ENCODE measurements at regions not wholly inside any gene's neighbourhood (a gene's known extent, or its start where the extent isn't known, plus 50 kb on each side); places are given as distances from the start of the nearest gene placed in this dataset.

DNA sequence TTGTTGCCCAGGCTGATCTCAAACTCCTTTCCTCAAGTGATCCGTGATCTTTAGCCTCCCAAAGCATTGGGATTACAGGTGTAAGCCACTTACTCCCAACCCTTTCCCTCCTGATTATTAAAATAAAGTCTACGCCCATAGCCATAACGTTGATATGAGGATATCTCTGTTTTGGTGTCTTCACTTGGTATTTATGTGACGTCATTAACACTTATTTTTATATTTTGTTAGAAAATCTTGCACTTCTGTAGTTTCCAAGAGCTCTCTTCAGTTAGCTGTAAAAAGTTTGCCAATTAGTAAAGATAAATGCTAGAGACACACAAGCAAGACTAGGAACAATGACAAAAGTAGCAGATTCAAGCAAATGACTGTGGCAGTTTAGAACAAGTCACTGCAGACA lies 115.6 kb upstream of the HSF2 start:
- ChIA-PET CTCF (no interaction called here), POLR2A (ENCODE audit: unreplicated experiment) (no interaction called here)

DNA sequence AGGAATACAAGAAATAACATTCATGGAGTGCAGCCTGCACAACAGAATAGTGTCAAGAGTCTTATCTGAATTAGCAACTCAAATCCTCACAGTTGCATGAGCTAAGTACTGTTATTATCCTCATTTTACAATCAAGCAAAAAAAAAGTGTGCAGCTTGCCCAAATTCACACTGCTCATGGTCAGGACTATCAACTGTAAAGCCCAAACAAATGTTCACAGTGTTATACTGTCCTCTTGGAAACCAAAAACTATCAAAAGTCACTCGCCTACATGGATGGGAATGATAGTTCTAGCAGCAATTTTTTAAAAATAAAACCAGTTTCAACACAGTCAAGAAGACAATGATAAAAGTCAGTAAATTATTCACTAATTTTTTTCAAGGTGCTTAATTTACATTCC lies 114.6 kb upstream of the HSF2 start:
- no peak for ATAC-seq
- H3K4me3 ChIP-seq (ENCODE audit: low read length): no peak overlapping the region
- H2AFZ ChIP-seq (ENCODE audit: low read length): no peak overlapping the region
- intact Hi-C loops (cut with micrococcal nuclease): no loop called here
- ChIA-PET CTCF (no interaction called here), POLR2A (ENCODE audit: unreplicated experiment) (no interaction called here)
- no peak overlapping the region for H3K9ac ChIP-seq (ENCODE audit: low read length)
- TF ChIP-seq EZH2 (IDR thresholded peaks at IDR 0.05; ENCODE audit: low read length, unreplicated experiment) (no peak), EZH2phosphoT487 (IDR thresholded peaks at IDR 0.05; ENCODE audit: borderline replicate concordance, low read length) (no peak)
- TF ChIP-seq, protein P1, sequence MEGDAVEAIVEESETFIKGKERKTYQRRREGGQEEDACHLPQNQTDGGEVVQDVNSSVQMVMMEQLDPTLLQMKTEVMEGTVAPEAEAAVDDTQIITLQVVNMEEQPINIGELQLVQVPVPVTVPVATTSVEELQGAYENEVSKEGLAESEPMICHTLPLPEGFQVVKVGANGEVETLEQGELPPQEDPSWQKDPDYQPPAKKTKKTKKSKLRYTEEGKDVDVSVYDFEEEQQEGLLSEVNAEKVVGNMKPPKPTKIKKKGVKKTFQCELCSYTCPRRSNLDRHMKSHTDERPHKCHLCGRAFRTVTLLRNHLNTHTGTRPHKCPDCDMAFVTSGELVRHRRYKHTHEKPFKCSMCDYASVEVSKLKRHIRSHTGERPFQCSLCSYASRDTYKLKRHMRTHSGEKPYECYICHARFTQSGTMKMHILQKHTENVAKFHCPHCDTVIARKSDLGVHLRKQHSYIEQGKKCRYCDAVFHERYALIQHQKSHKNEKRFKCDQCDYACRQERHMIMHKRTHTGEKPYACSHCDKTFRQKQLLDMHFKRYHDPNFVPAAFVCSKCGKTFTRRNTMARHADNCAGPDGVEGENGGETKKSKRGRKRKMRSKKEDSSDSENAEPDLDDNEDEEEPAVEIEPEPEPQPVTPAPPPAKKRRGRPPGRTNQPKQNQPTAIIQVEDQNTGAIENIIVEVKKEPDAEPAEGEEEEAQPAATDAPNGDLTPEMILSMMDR (conservative IDR thresholded peaks at IDR 0.05; ENCODE audit: low read depth, low read length): no peak
- H3K79me2 ChIP-seq (ENCODE audit: low read length): no peaks in the 10 kb centered on the region
- no peaks in the 10 kb centered on the region for H3K36me3 ChIP-seq (ENCODE audit: low read depth, low read length)
- BruUV-seq (replicated peaks): no TSS peak
- no peak overlapping the region for H3K27ac ChIP-seq (ENCODE audit: low read length)
- H3K27me3 ChIP-seq (ENCODE audit: low read length): peaks cover 19% of the 10 kb centered on the region
- H3F3A ChIP-seq (ENCODE audit: low read length, unreplicated experiment): no peaks in the 10 kb centered on the region
- no peaks in the 10 kb centered on the region for H3K4me1 ChIP-seq (ENCODE audit: insufficient read depth, low read length)
- no peak for DNase-seq
- H3K9me2 ChIP-seq (replicated peaks; ENCODE audit: low read length): no peaks in the 10 kb centered on the region
- no peaks in the 10 kb centered on the region for H3K9me3 ChIP-seq (ENCODE audit: low read length)
- H4K20me1 ChIP-seq (ENCODE audit: low read length): no peaks in the 10 kb centered on the region
- H3K4me2 ChIP-seq (ENCODE audit: low read length): no peak overlapping the region

More for the DNA sequence above, 115.6 kb upstream of the HSF2 start:
- intact Hi-C loops (cut with micrococcal nuclease): no loop called here
- no peak overlapping the region for H3K9ac ChIP-seq (ENCODE audit: low read length)
- DNase-seq (no peak), ATAC-seq (no peak)
- TF ChIP-seq EZH2 (IDR thresholded peaks at IDR 0.05; ENCODE audit: low read length, unreplicated experiment): no peak
- TF ChIP-seq, protein P1 (conservative IDR thresholded peaks at IDR 0.05; ENCODE audit: low read depth, low read length): no peak
- no peak for TF ChIP-seq EZH2phosphoT487 (IDR thresholded peaks at IDR 0.05; ENCODE audit: borderline replicate concordance, low read length)
- H3F3A ChIP-seq (ENCODE audit: low read length, unreplicated experiment): no peaks in the 10 kb centered on the region
- no peak overlapping the region for H3K27ac ChIP-seq (ENCODE audit: low read length)
- no peaks in the 10 kb centered on the region for H3K36me3 ChIP-seq (ENCODE audit: low read depth, low read length)
- H4K20me1 ChIP-seq (ENCODE audit: low read length): no peaks in the 10 kb centered on the region
- H3K4me1 ChIP-seq (ENCODE audit: insufficient read depth, low read length): no peaks in the 10 kb centered on the region
- H3K9me3 ChIP-seq (ENCODE audit: low read length): no peaks in the 10 kb centered on the region
- H3K79me2 ChIP-seq (ENCODE audit: low read length): no peaks in the 10 kb centered on the region
- H3K4me3 ChIP-seq (ENCODE audit: low read length): no peak overlapping the region
- no peaks in the 10 kb centered on the region for H3K9me2 ChIP-seq (replicated peaks; ENCODE audit: low read length)
- peaks cover 9% of the 10 kb centered on the region for H3K27me3 ChIP-seq (ENCODE audit: low read length)
- BruUV-seq (replicated peaks): no TSS peak
- no peak overlapping the region for H2AFZ ChIP-seq (ENCODE audit: low read length)
- H3K4me2 ChIP-seq (ENCODE audit: low read length): no peak overlapping the region

DNA sequence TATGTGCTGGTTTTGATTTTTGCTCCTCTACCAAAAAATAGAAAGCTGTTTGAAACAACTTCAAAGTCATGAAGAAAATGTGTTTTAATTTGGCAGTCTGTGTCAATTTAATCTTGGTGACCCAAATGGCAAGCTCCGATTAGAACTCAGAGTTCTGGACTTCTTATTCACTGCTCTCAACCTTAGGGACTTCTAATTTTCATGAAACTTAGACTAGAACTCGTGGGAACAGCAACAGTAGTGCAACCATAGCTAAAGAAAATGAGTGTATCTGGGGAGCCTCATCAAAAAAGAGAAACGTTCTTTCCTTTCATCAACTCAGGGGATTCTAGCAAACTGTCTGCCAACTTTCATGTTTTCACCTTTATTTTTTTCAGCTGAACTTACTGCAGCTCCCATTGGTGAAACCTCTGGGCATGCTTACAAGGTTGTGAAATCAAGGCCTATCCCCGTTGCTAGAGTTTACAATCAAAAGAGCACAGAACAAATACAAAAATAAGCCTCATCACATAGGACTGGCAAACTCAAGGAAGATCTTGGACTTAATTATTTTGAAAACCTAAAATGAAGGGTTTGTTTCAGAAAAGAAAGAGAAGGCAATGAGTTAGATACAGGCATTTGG lies 114.0 kb upstream of the HSF2 start:
- ATAC-seq (no peak), DNase-seq (no peak)
- no peak overlapping the region for H3K4me2 ChIP-seq (ENCODE audit: low read length)
- H3K4me3 ChIP-seq (ENCODE audit: low read length): no peak overlapping the region
- no peaks in the 10 kb centered on the region for H3K9me2 ChIP-seq (replicated peaks; ENCODE audit: low read length)
- H3K36me3 ChIP-seq (ENCODE audit: low read depth, low read length): no peaks in the 10 kb centered on the region
- no peaks in the 10 kb centered on the region for H3K4me1 ChIP-seq (ENCODE audit: insufficient read depth, low read length)
- peaks cover 20% of the 10 kb centered on the region for H3K27me3 ChIP-seq (ENCODE audit: low read length)
- BruUV-seq (replicated peaks): no TSS peak
- no peaks in the 10 kb centered on the region for H4K20me1 ChIP-seq (ENCODE audit: low read length)
- TF ChIP-seq, protein P1 (conservative IDR thresholded peaks at IDR 0.05; ENCODE audit: low read depth, low read length): no peak
- TF ChIP-seq EZH2 (IDR thresholded peaks at IDR 0.05; ENCODE audit: low read length, unreplicated experiment): no peak
- no peak for TF ChIP-seq EZH2phosphoT487 (IDR thresholded peaks at IDR 0.05; ENCODE audit: borderline replicate concordance, low read length)
- CTCF ChIA-PET: no interaction called here
- intact Hi-C loops (cut with micrococcal nuclease): no loop called here
- no peak overlapping the region for H3K27ac ChIP-seq (ENCODE audit: low read length)
- H2AFZ ChIP-seq (ENCODE audit: low read length): no peak overlapping the region
- H3F3A ChIP-seq (ENCODE audit: low read length, unreplicated experiment): no peaks in the 10 kb centered on the region
- POLR2A ChIA-PET (ENCODE audit: unreplicated experiment): no interaction called here
- no peak overlapping the region for H3K9ac ChIP-seq (ENCODE audit: low read length)
- no peaks in the 10 kb centered on the region for H3K9me3 ChIP-seq (ENCODE audit: low read length)
- H3K79me2 ChIP-seq (ENCODE audit: low read length): no peaks in the 10 kb centered on the region

Data from PC-3 (cell line).